K562 (cell line): ENCODE measurements at regions not wholly inside any gene's neighbourhood (a gene's known extent, or its start where the extent isn't known, plus 50 kb on each side); places are given as distances from the start of the nearest gene placed in this dataset.

Experiments used
- ATAC-seq: fragments of 200-7000 bp; cut with Tn5 transposase; 3 replicates; pipeline ENCODE4 v1.9.1; 2020; ENCODE audit warnings: moderate library complexity
- BruUV-seq: library from RNA; stranded (reverse); fragments of 400-500 nt; replicated peaks from 2 replicates; lab custom pipeline; 2021; lab: Mats Ljungman, UMichigan
- CTCF ChIA-PET: fragments of 300-600 bp; formaldehyde crosslinking; extraction: SDS; loops from one replicate; lab custom pipeline; 2021; ENCODE audit warnings: low intra/inter-chr PET ratio; lab: Yijun Ruan, JAX
- POLR2A ChIA-PET: fragments of 300-600, 350-650 bp; sonication (Branson Sonifier 250); formaldehyde crosslinking; extraction: SDS; loops from one replicate; lab custom pipeline; 2021; ENCODE audit warnings: antibody characterized with exemption, inconsistent platforms; lab: Yijun Ruan, JAX
- DNase-seq, 4 experiments: peaks; one replicate each; pipeline versions ENCODE4 v3.0.0 to v3.0.0-alpha.2; 2011 to 2018; ENCODE audit warnings: low spot score in 3 of 4, mixed read lengths in 3 of 4; ENCODE audit errors: extremely low read depth in 1 of 4
- FAIRE-seq: peaks from 2 replicates; lab custom pipeline; 2011; peaks lifted over from hg19 to GRCh38; lab: Jason Lieb, UNC
- H2AFZ ChIP-seq: 2 replicates; pipeline ENCODE4 v1.6.0; 2011; ENCODE audit warnings: low read depth, low read length, control low read depth, inconsistent platforms
- H3K27ac ChIP-seq: fragments of 200-600 bp; 3 replicates; pipeline ENCODE4 v1.8.0; 2011; ENCODE audit warnings: low read depth, mild to moderate bottlenecking, control low read depth, inconsistent platforms, low read length, moderate library complexity, mixed read lengths; ENCODE audit errors: extremely low read depth
- H3K27me3 ChIP-seq, 2 experiments: fragments of 300-600 bp in 1 of 2; 2 replicates in 1 of 2; 3 replicates in 1 of 2; pipeline versions ENCODE4 v1.6.0 to v1.8.0; 2011; ENCODE audit warnings: inconsistent platforms in 2 of 2, low read length in 2 of 2, mild to moderate bottlenecking in 1 of 2, mixed read lengths in 1 of 2, moderate library complexity in 1 of 2; ENCODE audit not compliant: control insufficient read depth in 2 of 2, insufficient read depth in 2 of 2
- H3K36me3 ChIP-seq: fragments of 300-600 bp; 3 replicates; pipeline ENCODE4 v1.8.0; 2011; ENCODE audit warnings: mild to moderate bottlenecking, low read length, inconsistent platforms; ENCODE audit not compliant: control insufficient read depth, insufficient read depth
- H3K4me1 ChIP-seq, 2 experiments: fragments of 200-600 bp in 1 of 2; replicated peaks in 1 of 2; 2 replicates in 1 of 2; 3 replicates in 1 of 2; pipeline versions ENCODE4 v1.5.1 to v1.8.0; 2011; ENCODE audit warnings: inconsistent platforms in 2 of 2, low read length in 2 of 2, mild to moderate bottlenecking in 1 of 2, mixed read lengths in 1 of 2, moderate library complexity in 1 of 2; ENCODE audit not compliant: control insufficient read depth in 2 of 2, insufficient read depth in 2 of 2
- H3K4me2 ChIP-seq: 2 replicates; pipeline ENCODE4 v1.6.1; 2011; ENCODE audit warnings: low read length, control low read depth, inconsistent platforms, mixed read lengths; ENCODE audit not compliant: insufficient read depth
- H3K4me3 ChIP-seq: fragments of 200-600 bp; sonication (generic), shearing (Covaris generic); 2 replicates; pipeline ENCODE4 v1.5.1; 2016; ENCODE audit warnings: control low read depth, inconsistent platforms
- H3K79me2 ChIP-seq: fragments of 200-600 bp; 3 replicates; pipeline ENCODE4 v1.8.0; 2011; ENCODE audit warnings: low read length, inconsistent platforms; ENCODE audit not compliant: control insufficient read depth, insufficient read depth
- H3K9ac ChIP-seq, 2 experiments: 2 replicates each; pipeline versions ENCODE4 v1.6.0 to v1.6.1; 2011; ENCODE audit warnings: low read depth in 2 of 2, low read length in 2 of 2, control low read depth in 1 of 2, inconsistent platforms in 1 of 2, mild to moderate bottlenecking in 1 of 2, mixed read lengths in 1 of 2; ENCODE audit not compliant: insufficient read depth in 1 of 2
- H3K9me1 ChIP-seq: one replicate; pipeline ENCODE4 v1.6.0; 2011; ENCODE audit warnings: inconsistent platforms, mild to moderate bottlenecking, low read length, moderate library complexity; ENCODE audit not compliant: control insufficient read depth, insufficient read depth
- H3K9me3 ChIP-seq: replicated peaks from 2 replicates; pipeline ENCODE4 v1.5.1; 2011; ENCODE audit warnings: low read depth, low read length, inconsistent platforms; ENCODE audit not compliant: control insufficient read depth, insufficient read depth
- H4K20me1 ChIP-seq: replicated peaks from 2 replicates; pipeline ENCODE4 v1.6.1; 2011; ENCODE audit warnings: low read length, inconsistent platforms, mixed read lengths; ENCODE audit not compliant: control insufficient read depth, insufficient read depth
- FOXK1 ChIP-seq: sonication (generic); formaldehyde crosslinking; IDR thresholded peaks from 2 replicates; pipeline ENCODE4 v1.8.0; 2022; ENCODE audit warnings: missing genetic modification reagents, mild to moderate bottlenecking, borderline replicate concordance
- KDM4B ChIP-seq, 2 experiments: fragments of 450-650 bp in 1 of 2; sonication (generic) in 1 of 2; IDR thresholded peaks; 2 replicates each; pipeline ENCODE4 v1.6.1; 2016 to 2017; ENCODE audit warnings: borderline replicate concordance in 2 of 2, antibody characterized with exemption in 1 of 2, low read depth in 1 of 2, mild to moderate bottlenecking in 1 of 2
- NFE2L1 ChIP-seq: fragments of 450-650 bp; IDR thresholded peaks from 2 replicates; pipeline ENCODE4 v1.6.1; 2016; ENCODE audit warnings: missing genetic modification characterization, low read depth, mild to moderate bottlenecking, missing compliant biosample characterization, moderate library complexity, borderline replicate concordance
- POLR2A ChIP-seq: fragments of 450-650 bp; conservative IDR thresholded peaks from 2 replicates; pipeline ENCODE4 v1.6.1; 2016
- POLR2B ChIP-seq: fragments of 450-650 bp; IDR thresholded peaks from 2 replicates; pipeline ENCODE4 v1.6.1; 2018; ENCODE audit warnings: low read depth; ENCODE audit not compliant: partially characterized antibody
- RBM15 ChIP-seq: fragments of 200-400 bp; formaldehyde crosslinking; IDR thresholded peaks from 2 replicates; pipeline ENCODE4 v1.6.1; 2018; ENCODE audit warnings: mild to moderate bottlenecking, low read length, moderate library complexity; ENCODE audit not compliant: insufficient read depth
- RFX7 ChIP-seq: fragments of 250-450 bp; sonication (Bioruptor Pico); IDR thresholded peaks from 2 replicates; pipeline ENCODE4 v1.5.1; 2021; ENCODE audit warnings: mild to moderate bottlenecking
- SMARCA5 ChIP-seq: fragments of 450-650 bp; IDR thresholded peaks from 2 replicates; pipeline ENCODE4 v1.6.1; 2016
- ZBTB26 ChIP-seq: fragments of 450-650 bp; formaldehyde crosslinking; IDR thresholded peaks from 2 replicates; pipeline ENCODE4 v1.4.0; 2022; ENCODE audit warnings: missing genetic modification characterization
- ZNF121 ChIP-seq: sonication (generic); formaldehyde crosslinking; conservative IDR thresholded peaks from 2 replicates; pipeline ENCODE4 v1.8.0; 2022; ENCODE audit warnings: missing genetic modification reagents
- ZNF140 ChIP-seq: fragments of 250-450 bp; sonication (Bioruptor Pico); IDR thresholded peaks from 2 replicates; pipeline ENCODE4 v1.8.0; 2021; ENCODE audit warnings: moderate library complexity, mild to moderate bottlenecking, inconsistent platforms
- ZNF184 ChIP-seq: sonication (generic); formaldehyde crosslinking; IDR thresholded peaks from 2 replicates; pipeline ENCODE4 v1.5.0; 2020; ENCODE audit warnings: missing genetic modification reagents
- ZNF436 ChIP-seq: fragments of 250-450, 450-650 bp; sonication (Bioruptor Pico); formaldehyde crosslinking; IDR thresholded peaks from 2 replicates; pipeline ENCODE4 v1.7.0; 2020; ENCODE audit warnings: mild to moderate bottlenecking
- whole genome bisulfite sequencing: fragments of 100-300 bp; shearing (Covaris generic); methylation state at CpG from one replicate; pipeline ENCODE4 v1.1.6; 2016; ENCODE audit warnings: low coverage, mixed read lengths; ENCODE audit not compliant: insufficient coverage; ENCODE audit errors: missing lambda C conversion rate; 5-methylcytosine and 5-hydroxymethylcytosine counted together
- in situ Hi-C: fragments of 300-500 bp; cut with MboI; formaldehyde crosslinking; loops from 4 replicates; pipeline ENCODE4 v1.15.0; 2018; ENCODE audit warnings: inconsistent platforms, mixed read lengths
- intact Hi-C: fragments of 100-400 bp; cut with micrococcal nuclease; formaldehyde crosslinking; loops from 2 replicates; pipeline ENCODE4 v1.14.2; 2022

GRCh38 chr14:22024137-22024536 is 350.5 kb upstream of the OR4E1 start:
- Histone ChIP-seq H3K9me3 (no peaks in the 10 kb centered on the region), H3K27ac (no peak overlapping the region), H2AFZ (no peak overlapping the region), H3K36me3 (no peaks in the 10 kb centered on the region), H3K4me2 (no peak overlapping the region), H3K27me3 (no peaks in the 10 kb centered on the region), H3K4me1 (no peaks in the 10 kb centered on the region), H3K9me1 (no peaks in the 10 kb centered on the region), H3K9ac (no peak overlapping the region), H3K4me3 (no peak overlapping the region), H3K79me2 (no peaks in the 10 kb centered on the region), H4K20me1 (no peaks in the 10 kb centered on the region)
- intact Hi-C loops (no loop called here), in situ Hi-C loops (no loop called here)
- ChIA-PET POLR2A (no interaction called here), CTCF (no interaction called here)
- DNase-seq (no peak), ATAC-seq (no peak), FAIRE-seq (no peak)
- no TSS peak for BruUV-seq
- TF ChIP-seq RBM15 (no peak), ZBTB26 (CRISPR knock-in tag) (no peak), ZNF184 (CRISPR knock-in tag) (no peak), ZNF121 (no peak)
- WGBS: 0% methylated on average over 1 of the region's 1 CpG

GRCh38 chr14:22018890-22019289 is 345.3 kb upstream of the OR4E1 start:
- no TSS peak for BruUV-seq
- CTCF ChIA-PET: no interaction called here

More at GRCh38 chr14:22018890-22019289, 345.3 kb upstream of the OR4E1 start:
- no peaks in the 10 kb centered on the region for H3K79me2 ChIP-seq
- no peaks in the 10 kb centered on the region for H3K27me3 ChIP-seq
- H3K4me3 ChIP-seq: no peak overlapping the region
- ATAC-seq (no peak), FAIRE-seq (no peak), DNase-seq (no peak)
- no peak overlapping the region for H2AFZ ChIP-seq
- in situ Hi-C loops: no loop called here
- H3K27ac ChIP-seq: no peak overlapping the region
- no peaks in the 10 kb centered on the region for H3K4me1 ChIP-seq
- 0% methylated on average over 1 of the region's 1 CpG for WGBS
- no peaks in the 10 kb centered on the region for H4K20me1 ChIP-seq
- intact Hi-C loops: no loop called here
- TF ChIP-seq ZNF436 (CRISPR knock-in tag) (no peak), FOXK1 (CRISPR knock-in tag) (no peak), NFE2L1 (tag) (no peak), RFX7 (CRISPR knock-in tag) (no peak), ZNF140 (no peak), SMARCA5 (no peak), POLR2B (no peak), POLR2A (no peak), KDM4B (IDR thresholded peaks at IDR 0.05; ENCODE audit: borderline replicate concordance in 2 of 2, low read depth in 1 of 2) (no peak)
- no peak overlapping the region for H3K4me2 ChIP-seq
- H3K9me3 ChIP-seq: no peaks in the 10 kb centered on the region
- POLR2A ChIA-PET: no interaction called here
- H3K36me3 ChIP-seq: no peaks in the 10 kb centered on the region
- no peak overlapping the region for H3K9ac ChIP-seq
- no peaks in the 10 kb centered on the region for H3K9me1 ChIP-seq
